ENCODE measurements at regions not wholly inside any gene's neighbourhood (a gene's known extent, or its start where the extent isn't known, plus 50 kb on each side); places are given as distances from the start of the nearest gene placed in this dataset.

GRCh38 chr11:95451682-95452081, 220.7 kb upstream of the SESN3 start:
- Histone ChIP-seq H3K27ac (no peak overlapping the region), H3K4me3 (no peak overlapping the region), H3K9ac (ENCODE audit: insufficient read length) (no peak overlapping the region), H3K36me3 (ENCODE audit: insufficient read depth, low read length) (no peaks in the 10 kb centered on the region), H3K9me3 (ENCODE audit: low read depth, low read length) (no peaks in the 10 kb centered on the region)
- no peak for DNase-seq (ENCODE audit: low read depth, low spot score)
- TF ChIP-seq EZH2 (IDR thresholded peaks at IDR 0.05) (no peak), FOXP2 (optimal IDR thresholded peaks at IDR 0.05; ENCODE audit: control extremely low read depth, extremely low read length, insufficient read depth) (no peak), POLR2AphosphoS5 (IDR thresholded peaks at IDR 0.05; ENCODE audit: borderline replicate concordance, low read depth, low read length) (no peak)

- no peak for TF ChIP-seq FOXP2 (optimal IDR thresholded peaks at IDR 0.05; ENCODE audit: control extremely low read depth, extremely low read length, insufficient read depth)
- TF ChIP-seq EZH2 (IDR thresholded peaks at IDR 0.05): no peak
- no peak for TF ChIP-seq POLR2AphosphoS5 (IDR thresholded peaks at IDR 0.05; ENCODE audit: borderline replicate concordance, low read depth, low read length)
- H3K27ac ChIP-seq: no peak overlapping the region
- no peak for DNase-seq (ENCODE audit: low read depth, low spot score)
Measured at GRCh38 chr11:95451261-95451660, 220.3 kb upstream of the SESN3 start.

GRCh38 chr11:95450547-95451123, 219.6 kb upstream of the SESN3 start:
- TF ChIP-seq POLR2AphosphoS5 (IDR thresholded peaks at IDR 0.05; ENCODE audit: borderline replicate concordance, low read depth, low read length): no peak
- TF ChIP-seq EZH2 (IDR thresholded peaks at IDR 0.05): no peak
- no peak for TF ChIP-seq FOXP2 (optimal IDR thresholded peaks at IDR 0.05; ENCODE audit: control extremely low read depth, extremely low read length, insufficient read depth)
- no peak for DNase-seq (ENCODE audit: low read depth, low spot score)
- Histone ChIP-seq H3K27ac (no peak overlapping the region), H3K9me3 (ENCODE audit: low read depth, low read length) (no peaks in the 10 kb centered on the region), H3K9ac (ENCODE audit: insufficient read length) (no peak overlapping the region), H3K4me3 (no peak overlapping the region), H3K36me3 (ENCODE audit: insufficient read depth, low read length) (no peaks in the 10 kb centered on the region)

More at GRCh38 chr11:95451261-95451660, 220.3 kb upstream of the SESN3 start:
- Histone ChIP-seq H3K4me3 (no peak overlapping the region), H3K9ac (ENCODE audit: insufficient read length) (no peak overlapping the region), H3K9me3 (ENCODE audit: low read depth, low read length) (no peaks in the 10 kb centered on the region), H3K36me3 (ENCODE audit: insufficient read depth, low read length) (no peaks in the 10 kb centered on the region)

- Histone ChIP-seq H3K9me3 (ENCODE audit: low read depth, low read length) (no peaks in the 10 kb centered on the region), H3K9ac (ENCODE audit: insufficient read length) (no peak overlapping the region), H3K27ac (no peak overlapping the region), H3K4me3 (no peak overlapping the region), H3K36me3 (ENCODE audit: insufficient read depth, low read length) (no peaks in the 10 kb centered on the region)
- DNase-seq (ENCODE audit: low read depth, low spot score): no peak
- TF ChIP-seq POLR2AphosphoS5 (IDR thresholded peaks at IDR 0.05; ENCODE audit: borderline replicate concordance, low read depth, low read length) (no peak), EZH2 (IDR thresholded peaks at IDR 0.05) (no peak), FOXP2 (optimal IDR thresholded peaks at IDR 0.05; ENCODE audit: control extremely low read depth, extremely low read length, insufficient read depth) (no peak)
Measured at GRCh38 chr11:95445746-95446333, 214.8 kb upstream of the SESN3 start.

GRCh38 chr11:95444309-95445241, 213.6 kb upstream of the SESN3 start:
- Histone ChIP-seq H3K27ac (no peak overlapping the region), H3K9ac (ENCODE audit: insufficient read length) (no peak overlapping the region), H3K9me3 (ENCODE audit: low read depth, low read length) (no peaks in the 10 kb centered on the region), H3K36me3 (ENCODE audit: insufficient read depth, low read length) (no peaks in the 10 kb centered on the region), H3K4me3 (no peak overlapping the region)
- DNase-seq (ENCODE audit: low read depth, low spot score): no peak
- TF ChIP-seq FOXP2 (optimal IDR thresholded peaks at IDR 0.05; ENCODE audit: control extremely low read depth, extremely low read length, insufficient read depth) (no peak), EZH2 (IDR thresholded peaks at IDR 0.05) (no peak), POLR2AphosphoS5 (IDR thresholded peaks at IDR 0.05; ENCODE audit: borderline replicate concordance, low read depth, low read length) (no peak)

GRCh38 chr11:95443386-95443785, 212.4 kb upstream of the SESN3 start:
- no peak for DNase-seq (ENCODE audit: low read depth, low spot score)
- Histone ChIP-seq H3K9ac (ENCODE audit: insufficient read length) (no peak overlapping the region), H3K36me3 (ENCODE audit: insufficient read depth, low read length) (no peaks in the 10 kb centered on the region), H3K27ac (no peak overlapping the region), H3K9me3 (ENCODE audit: low read depth, low read length) (no peaks in the 10 kb centered on the region), H3K4me3 (no peak overlapping the region)
- TF ChIP-seq EZH2 (IDR thresholded peaks at IDR 0.05) (no peak), POLR2AphosphoS5 (IDR thresholded peaks at IDR 0.05; ENCODE audit: borderline replicate concordance, low read depth, low read length) (no peak), FOXP2 (optimal IDR thresholded peaks at IDR 0.05; ENCODE audit: control extremely low read depth, extremely low read length, insufficient read depth) (no peak)

GRCh38 chr11:95442531-95443050, 211.6 kb upstream of the SESN3 start:
- DNase-seq (ENCODE audit: low read depth, low spot score): no peak
- no peak overlapping the region for H3K27ac ChIP-seq
- no peak overlapping the region for H3K4me3 ChIP-seq
- H3K9me3 ChIP-seq (ENCODE audit: low read depth, low read length): no peaks in the 10 kb centered on the region
- H3K36me3 ChIP-seq (ENCODE audit: insufficient read depth, low read length): no peaks in the 10 kb centered on the region
- TF ChIP-seq POLR2AphosphoS5 (IDR thresholded peaks at IDR 0.05; ENCODE audit: borderline replicate concordance, low read depth, low read length) (no peak), EZH2 (IDR thresholded peaks at IDR 0.05) (no peak), FOXP2 (optimal IDR thresholded peaks at IDR 0.05; ENCODE audit: control extremely low read depth, extremely low read length, insufficient read depth) (no peak)
- H3K9ac ChIP-seq (ENCODE audit: insufficient read length): no peak overlapping the region

All from SK-N-MC (cell line).